MCF 10A (cell line): ENCODE measurements at regions not wholly inside any gene's neighbourhood (a gene's known extent, or its start where the extent isn't known, plus 50 kb on each side); places are given as distances from the start of the nearest gene placed in this dataset.

ENCODE experiments used
- BruUV-seq: library from RNA; stranded (reverse); fragments of 400-500 nt; replicated peaks from 2 replicates; lab custom pipeline; 2021; lab: Mats Ljungman, UMichigan
- CTCF ChIA-PET: fragments of 300-600 bp; sonication (Branson Sonifier 250); formaldehyde crosslinking; extraction: SDS; loops from one replicate; lab custom pipeline; 2021; ENCODE audit warnings: antibody characterized with exemption, inconsistent platforms; lab: Yijun Ruan, JAX
- POLR2A ChIA-PET: fragments of 300-600, 350-650 bp; sonication (Branson Sonifier 250); formaldehyde crosslinking; extraction: SDS; loops from one replicate; lab custom pipeline; 2020; ENCODE audit warnings: antibody characterized with exemption, inconsistent platforms; lab: Yijun Ruan, JAX
- DNase-seq: peaks from one replicate; pipeline ENCODE4 v3.0.0-alpha.2; 2018; ENCODE audit not compliant: unreplicated experiment
- H3K27ac Mint-ChIP-seq: one replicate; pipeline ENCODE4 v1.8.0; 2022; ENCODE audit warnings: mild to moderate bottlenecking, low read depth, mixed read lengths; ENCODE audit not compliant: unreplicated experiment
- H3K27me3 Mint-ChIP-seq: one replicate; pipeline ENCODE4 v1.8.0; 2022; ENCODE audit warnings: mixed read lengths; ENCODE audit not compliant: insufficient read depth, unreplicated experiment
- H3K36me3 Mint-ChIP-seq: one replicate; pipeline ENCODE4 v1.8.0; 2022; ENCODE audit warnings: mild to moderate bottlenecking, moderate library complexity, mixed read lengths; ENCODE audit not compliant: insufficient read depth, unreplicated experiment
- H3K4me1 Mint-ChIP-seq: one replicate; pipeline ENCODE4 v1.8.0; 2022; ENCODE audit warnings: mixed read lengths; ENCODE audit not compliant: insufficient read depth, unreplicated experiment
- H3K4me3 Mint-ChIP-seq: one replicate; pipeline ENCODE4 v1.8.0; 2022; ENCODE audit warnings: mild to moderate bottlenecking, moderate library complexity, mixed read lengths; ENCODE audit not compliant: unreplicated experiment
- H3K9me3 Mint-ChIP-seq: one replicate; pipeline ENCODE4 v1.8.0; 2022; ENCODE audit warnings: mixed read lengths; ENCODE audit not compliant: unreplicated experiment
- intact Hi-C: fragments of 100-400 bp; cut with micrococcal nuclease; formaldehyde crosslinking; loops from 2 replicates; pipeline ENCODE4 v1.14.1; 2022
- TF ChIP-seq, protein P1 (sequence below): fragments of 200-600 bp; IDR thresholded peaks from one replicate; pipeline ENCODE4 v1.8.0; 2022; ENCODE audit warnings: antibody characterized with exemption, mild to moderate bottlenecking; ENCODE audit not compliant: unreplicated experiment

DNA sequence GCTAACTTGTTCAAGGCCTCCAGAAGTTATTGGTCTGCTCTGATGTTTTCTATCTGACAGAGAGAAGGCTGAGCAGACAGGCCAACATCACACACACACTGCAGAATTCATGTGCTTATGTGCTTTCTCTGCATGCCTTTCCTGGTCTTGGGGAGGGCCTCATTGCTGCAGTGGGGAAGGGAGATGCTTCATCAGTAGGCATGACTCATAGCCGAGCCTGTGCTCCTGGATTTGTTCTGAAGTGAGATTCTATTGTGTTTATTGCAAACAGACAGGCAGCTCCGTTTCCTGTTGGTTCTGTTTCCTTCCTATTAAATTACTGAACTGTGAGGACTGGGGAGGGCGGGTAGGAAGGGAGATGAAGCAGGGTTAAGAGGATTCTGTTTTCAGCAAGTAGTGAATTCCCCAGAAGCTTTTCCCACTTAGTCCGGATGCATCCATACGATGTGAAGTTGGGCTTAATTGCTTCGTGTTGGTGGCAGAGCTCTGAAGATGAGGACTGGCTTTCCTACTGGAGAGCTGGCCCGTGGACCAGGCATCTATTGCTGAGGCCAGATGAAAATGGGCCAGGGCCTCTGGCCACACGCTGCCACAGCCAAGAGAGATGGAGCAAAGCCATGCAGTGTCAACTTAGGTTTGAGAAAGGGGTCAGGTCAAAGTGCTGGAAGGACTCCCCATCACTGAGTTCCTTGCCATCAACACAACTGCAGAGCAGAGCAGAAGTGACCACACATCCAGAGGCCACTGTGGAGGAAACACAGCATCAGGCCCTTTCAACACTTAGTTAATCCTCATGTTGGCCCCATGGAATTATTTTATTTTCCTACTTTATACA is 179.3 kb downstream of the UTP18 start:
- Mint-ChIP-seq H3K27me3 (peaks cover 2% of the 10 kb centered on the region), H3K9me3 (no peaks in the 10 kb centered on the region), H3K27ac (no peak overlapping the region), H3K4me3 (no peak overlapping the region), H3K4me1 (peaks cover 8% of the 10 kb centered on the region), H3K36me3 (no peaks in the 10 kb centered on the region)
- no TSS peak for BruUV-seq
- POLR2A ChIA-PET, result no interaction called here
- CTCF ChIA-PET, result interaction anchor here (1.0 kb wide), 1 partner anchor 22 kb away, joined by 7 read pairs; no protein-coding TSS in a partner anchor
- peak; percentile 36 for DNase-seq
- intact Hi-C loops, result no loop called here
- TF ChIP-seq, protein P1, sequence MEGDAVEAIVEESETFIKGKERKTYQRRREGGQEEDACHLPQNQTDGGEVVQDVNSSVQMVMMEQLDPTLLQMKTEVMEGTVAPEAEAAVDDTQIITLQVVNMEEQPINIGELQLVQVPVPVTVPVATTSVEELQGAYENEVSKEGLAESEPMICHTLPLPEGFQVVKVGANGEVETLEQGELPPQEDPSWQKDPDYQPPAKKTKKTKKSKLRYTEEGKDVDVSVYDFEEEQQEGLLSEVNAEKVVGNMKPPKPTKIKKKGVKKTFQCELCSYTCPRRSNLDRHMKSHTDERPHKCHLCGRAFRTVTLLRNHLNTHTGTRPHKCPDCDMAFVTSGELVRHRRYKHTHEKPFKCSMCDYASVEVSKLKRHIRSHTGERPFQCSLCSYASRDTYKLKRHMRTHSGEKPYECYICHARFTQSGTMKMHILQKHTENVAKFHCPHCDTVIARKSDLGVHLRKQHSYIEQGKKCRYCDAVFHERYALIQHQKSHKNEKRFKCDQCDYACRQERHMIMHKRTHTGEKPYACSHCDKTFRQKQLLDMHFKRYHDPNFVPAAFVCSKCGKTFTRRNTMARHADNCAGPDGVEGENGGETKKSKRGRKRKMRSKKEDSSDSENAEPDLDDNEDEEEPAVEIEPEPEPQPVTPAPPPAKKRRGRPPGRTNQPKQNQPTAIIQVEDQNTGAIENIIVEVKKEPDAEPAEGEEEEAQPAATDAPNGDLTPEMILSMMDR, result no peak

GRCh38 chr17:51441431-51441830 is 181.1 kb downstream of the UTP18 start:
- DNase-seq, result no peak
- Mint-ChIP-seq H3K27ac (no peak overlapping the region), H3K36me3 (no peaks in the 10 kb centered on the region), H3K9me3 (no peaks in the 10 kb centered on the region), H3K27me3 (peaks cover 19% of the 10 kb centered on the region), H3K4me3 (no peak overlapping the region), H3K4me1 (no peaks in the 10 kb centered on the region)
- no TSS peak for BruUV-seq
- CTCF ChIA-PET, result interaction anchor here (0.6 to 2.5 kb wide), 2 partner anchors 20 to 25 kb away, joined by 4 to 14 read pairs; no protein-coding TSS in a partner anchor
- TF ChIP-seq, protein P1, result no peak
- intact Hi-C loops, result no loop called here
- POLR2A ChIA-PET, result no interaction called here

- TF ChIP-seq, protein P1, result no peak
- intact Hi-C loops, result no loop called here
- Mint-ChIP-seq H3K36me3 (no peaks in the 10 kb centered on the region), H3K4me1 (no peaks in the 10 kb centered on the region), H3K4me3 (no peak overlapping the region), H3K9me3 (no peaks in the 10 kb centered on the region), H3K27me3 (peaks cover 23% of the 10 kb centered on the region), H3K27ac (no peak overlapping the region)
- BruUV-seq, result no TSS peak
- POLR2A ChIA-PET, result no interaction called here
- CTCF ChIA-PET, result interaction anchor here (2.5 kb wide), 1 partner anchor 19 kb away, joined by 14 read pairs; no protein-coding TSS in a partner anchor
- DNase-seq, result no peak
These were observed 181.9 kb downstream of the UTP18 start for GRCh38 chr17:51442088-51442865.

DNA sequence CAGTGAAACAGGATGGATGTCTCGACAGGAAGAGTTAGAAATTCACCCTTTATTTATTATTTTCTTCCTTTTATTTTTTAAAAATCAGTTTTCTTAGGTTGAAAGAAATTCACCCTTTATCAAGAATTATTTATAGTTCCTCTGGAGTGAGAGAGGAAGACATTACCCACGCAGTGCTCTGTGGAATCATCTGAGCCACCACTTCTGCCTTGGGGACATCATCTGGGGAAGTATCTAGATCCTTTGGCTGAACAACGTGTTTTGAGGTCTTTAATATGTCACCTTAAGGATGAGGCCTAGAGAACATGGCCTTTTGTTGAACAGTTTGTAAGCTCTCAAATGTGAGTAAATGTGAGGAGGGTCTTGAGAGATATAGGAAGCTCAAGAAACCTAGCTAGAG is 183.3 kb downstream of the UTP18 start:
- ChIA-PET CTCF (no interaction called here), POLR2A (no interaction called here)
- no TSS peak for BruUV-seq
- H3K4me3 Mint-ChIP-seq, result no peak overlapping the region
- H3K36me3 Mint-ChIP-seq, result no peaks in the 10 kb centered on the region
- H3K9me3 Mint-ChIP-seq, result no peaks in the 10 kb centered on the region
- DNase-seq, result no peak
- H3K27ac Mint-ChIP-seq, result no peak overlapping the region
- intact Hi-C loops, result no loop called here
- H3K27me3 Mint-ChIP-seq, result peaks cover 33% of the 10 kb centered on the region
- H3K4me1 Mint-ChIP-seq, result no peaks in the 10 kb centered on the region
- TF ChIP-seq, protein P1, result no peak
